ENCODE measurements at regions not wholly inside any gene's neighbourhood (a gene's known extent, or its start where the extent isn't known, plus 50 kb on each side); places are given as distances from the start of the nearest gene placed in this dataset.

- Histone ChIP-seq H2AK5ac (ENCODE audit: insufficient read length, low read length) (no peak overlapping the region), H4K91ac (ENCODE audit: insufficient read length, low read depth, low read length) (no peak overlapping the region), H3K4me2 (ENCODE audit: insufficient read depth, insufficient read length, low read length) (no peak overlapping the region), H2AFZ (ENCODE audit: low read length) (no peak overlapping the region), H3K79me2 (ENCODE audit: insufficient read depth, low read length) (no peaks in the 10 kb centered on the region), H3K27ac (ENCODE audit: insufficient read length, low read depth, low read length) (no peak overlapping the region), H4K8ac (replicated peaks; ENCODE audit: insufficient read length, low read depth, low read length) (no peak overlapping the region), H2BK15ac (ENCODE audit: low read depth, low read length) (no peak overlapping the region), H2BK120ac (ENCODE audit: low read depth, low read length, poor library complexity, severe bottlenecking) (no peak overlapping the region), H3K79me1 (ENCODE audit: insufficient read depth, low read depth, low read length, poor library complexity, severe bottlenecking) (no peaks in the 10 kb centered on the region), H3K27me3 (ENCODE audit: insufficient read depth, low read length) (no peaks in the 10 kb centered on the region), H3K4ac (ENCODE audit: low read depth, low read length) (no peak overlapping the region), H3K23me2 (ENCODE audit: insufficient read length, low read depth, low read length, poor library complexity, severe bottlenecking) (no peaks in the 10 kb centered on the region), H4K5ac (ENCODE audit: insufficient read length, low read depth, low read length) (no peak overlapping the region), H4K20me1 (ENCODE audit: control insufficient read depth, insufficient read depth, insufficient read length) (no peaks in the 10 kb centered on the region), H3K14ac (ENCODE audit: insufficient read depth, low read length) (no peak overlapping the region), H2BK20ac (ENCODE audit: low read depth, low read length, poor library complexity, severe bottlenecking) (no peak overlapping the region), H3K23ac (ENCODE audit: insufficient read length, low read depth, low read length) (no peak overlapping the region), H2BK5ac (ENCODE audit: insufficient read length, low read length) (no peak overlapping the region), H3K18ac (ENCODE audit: insufficient read length, low read depth, low read length) (no peak overlapping the region), H3K9ac (ENCODE audit: extremely low read depth, insufficient read length, low read length) (no peak overlapping the region), H3T11ph (ENCODE audit: low read length) (no peak overlapping the region), H3K56ac (ENCODE audit: insufficient read length, low read depth, low read length) (no peak overlapping the region), H2BK12ac (ENCODE audit: insufficient read length, low read depth, low read length) (no peak overlapping the region), H3K9me3 (ENCODE audit: control insufficient read depth, low read depth, low read length) (no peaks in the 10 kb centered on the region), H3K4me1 (ENCODE audit: insufficient read depth, low read length) (no peaks in the 10 kb centered on the region)
- no peak for DNase-seq
- Mint-ChIP-seq H3K4me1 (peaks cover 27 to 37% of the 10 kb centered on the region in 2 experiments), H3K27me3 (ENCODE audit: low read depth) (peaks cover 8% of the 10 kb centered on the region), H3K4me3 (no peak overlapping the region), H3K27ac (no peak overlapping the region), H3K9me3 (no peaks in the 10 kb centered on the region), H3K36me3 (ENCODE audit: insufficient read depth in 1 of 3, low read depth in 3 of 3) (no peaks in the 10 kb centered on the region)
- no CpG with 5 or more reads among the region's 5 CpGs for WGBS (ENCODE audit: extremely low coverage, insufficient read length, low lambda C conversion rate)
- TF ChIP-seq CTCF (conservative IDR thresholded peaks at IDR 0.05), result no peak
Observed at GRCh38 chr2:234330902-234331301, 166.0 kb downstream of the ARL4C start.

Data from H9 (cell line).